ENCODE measurements at regions not wholly inside any gene's neighbourhood (a gene's known extent, or its start where the extent isn't known, plus 50 kb on each side); places are given as distances from the start of the nearest gene placed in this dataset.

DNA sequence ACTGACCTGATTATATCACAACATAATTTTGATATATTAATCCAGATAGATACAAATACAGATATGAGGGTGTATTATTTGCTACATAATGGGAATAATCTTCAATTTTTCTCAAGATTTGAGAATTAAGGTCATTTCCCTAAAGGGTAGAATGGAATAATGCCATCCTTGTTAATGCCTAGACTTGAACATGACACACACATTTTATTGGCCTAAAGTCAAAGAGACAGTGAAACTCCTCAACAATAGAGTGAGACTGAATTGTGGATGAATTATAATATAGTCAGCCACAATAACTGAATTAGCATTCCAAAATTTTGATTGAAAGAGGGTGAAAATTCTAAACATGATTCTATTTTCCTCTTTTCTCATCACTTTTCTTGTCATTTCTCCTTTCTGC is 506.0 kb upstream of the CDH2 start:
- Histone ChIP-seq H3K4me3 (ENCODE audit: extremely low read depth in 1 of 4, insufficient read depth in 2 of 4, low read depth in 3 of 4, low read length in 4 of 4) (no peak overlapping the region), H3K27ac (ENCODE audit: low read depth, low read length) (no peak overlapping the region), H2AFZ (ENCODE audit: low read length) (no peak overlapping the region), H3K23ac (ENCODE audit: insufficient read length) (no peak overlapping the region), H2BK15ac (ENCODE audit: low read length) (no peak overlapping the region), H3K18ac (ENCODE audit: extremely low read depth, low read length) (no peak overlapping the region), H3K27me3 (replicated peaks in 1 of 4; ENCODE audit: control insufficient read depth in 3 of 4, extremely low read depth in 1 of 4, insufficient read depth in 3 of 4, low read length in 3 of 4) (no peaks in the 10 kb centered on the region), H3K79me1 (ENCODE audit: low read depth, low read length) (no peaks in the 10 kb centered on the region), H3K14ac (ENCODE audit: insufficient read length) (no peak overlapping the region), H2AK5ac (ENCODE audit: low read depth, low read length) (no peak overlapping the region), H3K9ac (replicated peaks in 1 of 4; ENCODE audit: extremely low read depth in 1 of 4, low read depth in 3 of 4, low read length in 3 of 4) (no peak overlapping the region), H3K9me3 (ENCODE audit: insufficient read depth in 2 of 2, low read depth in 1 of 2, low read length in 1 of 2) (no peaks in the 10 kb centered on the region; a peak in 1 of 4 replicates), H3K36me3 (ENCODE audit: control insufficient read depth in 2 of 4, insufficient read depth in 4 of 4, low read length in 3 of 4) (no peaks in the 10 kb centered on the region), H4K8ac (ENCODE audit: extremely low read depth, insufficient read depth, low read length) (no peak overlapping the region), H4K20me1 (replicated peaks in 1 of 2; ENCODE audit: control insufficient read depth in 1 of 2, insufficient read depth in 2 of 2, low read length in 2 of 2) (no peaks in the 10 kb centered on the region), H4K5ac (ENCODE audit: insufficient read length, low read depth, low read length) (no peak overlapping the region), H3K4ac (replicated peaks; ENCODE audit: insufficient read length, low read depth, low read length) (no peak overlapping the region), H2BK120ac (replicated peaks; ENCODE audit: low read depth, low read length) (no peak overlapping the region), H3K56ac (replicated peaks; ENCODE audit: insufficient read length, low read depth, low read length) (no peak overlapping the region), H2BK5ac (ENCODE audit: low read depth, low read length) (no peak overlapping the region), H3K79me2 (ENCODE audit: control insufficient read depth in 1 of 2, insufficient read depth in 2 of 2, low read length in 2 of 2) (no peaks in the 10 kb centered on the region), H3K4me1 (replicated peaks in 1 of 4; ENCODE audit: control insufficient read depth in 3 of 4, insufficient read depth in 4 of 4, low read length in 3 of 4) (no peaks in the 10 kb centered on the region; a peak in 1 of 7 replicates), H3K23me2 (ENCODE audit: low read depth, low read length) (no peaks in the 10 kb centered on the region), H4K91ac (replicated peaks; ENCODE audit: insufficient read length, low read length) (no peak overlapping the region), H3K4me2 (ENCODE audit: insufficient read depth in 1 of 2, low read depth in 2 of 2, low read length in 2 of 2) (no peak overlapping the region), H2BK12ac (ENCODE audit: low read depth, low read length) (no peak overlapping the region), H2BK20ac (ENCODE audit: low read length) (no peak overlapping the region)
- DNase-seq (ENCODE audit: low read depth in 1 of 2, low spot score in 2 of 2), result no peak
- no peak for TF ChIP-seq JUN (IDR thresholded peaks at IDR 0.05; ENCODE audit: low read depth, low read length)
- TF ChIP-seq BCL11A (IDR thresholded peaks at IDR 0.05; ENCODE audit: low read depth in 2 of 2, low read length in 2 of 2), result no peak
- TF ChIP-seq JUND (IDR thresholded peaks at IDR 0.05; ENCODE audit: low read length), result no peak
- no peak for TF ChIP-seq ATF3 (IDR thresholded peaks at IDR 0.05; ENCODE audit: insufficient read depth, low read depth, low read length)
- no peak for TF ChIP-seq SIX5 (IDR thresholded peaks at IDR 0.05; ENCODE audit: low read depth, low read length)
- TF ChIP-seq, protein P1, sequence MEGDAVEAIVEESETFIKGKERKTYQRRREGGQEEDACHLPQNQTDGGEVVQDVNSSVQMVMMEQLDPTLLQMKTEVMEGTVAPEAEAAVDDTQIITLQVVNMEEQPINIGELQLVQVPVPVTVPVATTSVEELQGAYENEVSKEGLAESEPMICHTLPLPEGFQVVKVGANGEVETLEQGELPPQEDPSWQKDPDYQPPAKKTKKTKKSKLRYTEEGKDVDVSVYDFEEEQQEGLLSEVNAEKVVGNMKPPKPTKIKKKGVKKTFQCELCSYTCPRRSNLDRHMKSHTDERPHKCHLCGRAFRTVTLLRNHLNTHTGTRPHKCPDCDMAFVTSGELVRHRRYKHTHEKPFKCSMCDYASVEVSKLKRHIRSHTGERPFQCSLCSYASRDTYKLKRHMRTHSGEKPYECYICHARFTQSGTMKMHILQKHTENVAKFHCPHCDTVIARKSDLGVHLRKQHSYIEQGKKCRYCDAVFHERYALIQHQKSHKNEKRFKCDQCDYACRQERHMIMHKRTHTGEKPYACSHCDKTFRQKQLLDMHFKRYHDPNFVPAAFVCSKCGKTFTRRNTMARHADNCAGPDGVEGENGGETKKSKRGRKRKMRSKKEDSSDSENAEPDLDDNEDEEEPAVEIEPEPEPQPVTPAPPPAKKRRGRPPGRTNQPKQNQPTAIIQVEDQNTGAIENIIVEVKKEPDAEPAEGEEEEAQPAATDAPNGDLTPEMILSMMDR (IDR thresholded peaks at IDR 0.05; ENCODE audit: control extremely low read depth in 1 of 3, insufficient read depth in 1 of 3, low read depth in 1 of 3, low read length in 3 of 3), result no peak
- CTCF ChIA-PET (ENCODE audit: partially characterized antibody), result no interaction called here
- POLR2A ChIA-PET (ENCODE audit: partially characterized antibody), result no interaction called here
- FAIRE-seq, result no peak
